ENCODE measurements at regions not wholly inside any gene's neighbourhood (a gene's known extent, or its start where the extent isn't known, plus 50 kb on each side); places are given as distances from the start of the nearest gene placed in this dataset.

- Histone ChIP-seq H3K4me3 (ENCODE audit: low read depth, low read length) (no peak overlapping the region), H3K27me3 (ENCODE audit: control insufficient read depth, insufficient read depth, low read length) (no peaks in the 10 kb centered on the region), H3K36me3 (ENCODE audit: control insufficient read depth, insufficient read depth, low read length) (no peaks in the 10 kb centered on the region)
- TF ChIP-seq CTCF (IDR thresholded peaks at IDR 0.05; ENCODE audit: insufficient read depth, low read length, poor library complexity, severe bottlenecking): peak; percentile 72
- DNase-seq (ENCODE audit: low read depth): no peak
Observed at GRCh38 chr17:68777243-68777855, 176.2 kb upstream of the FAM20A start.

GRCh38 chr17:68776451-68776850 lies 175.3 kb upstream of the FAM20A start:
- TF ChIP-seq CTCF (IDR thresholded peaks at IDR 0.05; ENCODE audit: insufficient read depth, low read length, poor library complexity, severe bottlenecking): no peak
- no peaks in the 10 kb centered on the region for H3K27me3 ChIP-seq (ENCODE audit: control insufficient read depth, insufficient read depth, low read length)
- no peak for DNase-seq (ENCODE audit: low read depth)
- H3K36me3 ChIP-seq (ENCODE audit: control insufficient read depth, insufficient read depth, low read length): no peaks in the 10 kb centered on the region
- H3K4me3 ChIP-seq (ENCODE audit: low read depth, low read length): no peak overlapping the region

GRCh38 chr17:68775969-68776368 lies 174.8 kb upstream of the FAM20A start:
- Histone ChIP-seq H3K4me3 (ENCODE audit: low read depth, low read length) (no peak overlapping the region), H3K36me3 (ENCODE audit: control insufficient read depth, insufficient read depth, low read length) (no peaks in the 10 kb centered on the region), H3K27me3 (ENCODE audit: control insufficient read depth, insufficient read depth, low read length) (no peaks in the 10 kb centered on the region)
- no peak for TF ChIP-seq CTCF (IDR thresholded peaks at IDR 0.05; ENCODE audit: insufficient read depth, low read length, poor library complexity, severe bottlenecking)
- no peak for DNase-seq (ENCODE audit: low read depth)

- no peak for TF ChIP-seq CTCF (IDR thresholded peaks at IDR 0.05; ENCODE audit: insufficient read depth, low read length, poor library complexity, severe bottlenecking)
- no peak for DNase-seq (ENCODE audit: low read depth)
- H3K4me3 ChIP-seq (ENCODE audit: low read depth, low read length): no peak overlapping the region
- no peaks in the 10 kb centered on the region for H3K36me3 ChIP-seq (ENCODE audit: control insufficient read depth, insufficient read depth, low read length)
- no peaks in the 10 kb centered on the region for H3K27me3 ChIP-seq (ENCODE audit: control insufficient read depth, insufficient read depth, low read length)
Observed at GRCh38 chr17:68775318-68775717, 174.2 kb upstream of the FAM20A start.

GRCh38 chr17:68771867-68772515 lies 170.8 kb upstream of the FAM20A start:
- peak; percentile 47 for TF ChIP-seq CTCF (IDR thresholded peaks at IDR 0.05; ENCODE audit: insufficient read depth, low read length, poor library complexity, severe bottlenecking)
- no peak for DNase-seq (ENCODE audit: low read depth)
- Histone ChIP-seq H3K4me3 (ENCODE audit: low read depth, low read length) (no peak overlapping the region), H3K27me3 (ENCODE audit: control insufficient read depth, insufficient read depth, low read length) (no peaks in the 10 kb centered on the region), H3K36me3 (ENCODE audit: control insufficient read depth, insufficient read depth, low read length) (no peaks in the 10 kb centered on the region)

GRCh38 chr17:68768804-68769203 lies 167.6 kb upstream of the FAM20A start:
- H3K36me3 ChIP-seq (ENCODE audit: control insufficient read depth, insufficient read depth, low read length): no peaks in the 10 kb centered on the region
- no peaks in the 10 kb centered on the region for H3K27me3 ChIP-seq (ENCODE audit: control insufficient read depth, insufficient read depth, low read length)
- TF ChIP-seq CTCF (IDR thresholded peaks at IDR 0.05; ENCODE audit: insufficient read depth, low read length, poor library complexity, severe bottlenecking): no peak
- no peak overlapping the region for H3K4me3 ChIP-seq (ENCODE audit: low read depth, low read length)
- no peak for DNase-seq (ENCODE audit: low read depth)

Measured in kidney epithelial cell (primary cell).